NOMO-1 treated with dmso at 0.1 percent for 144 hours (cell line): ENCODE measurements at regions not wholly inside any gene's neighbourhood (a gene's known extent, or its start where the extent isn't known, plus 50 kb on each side); places are given as distances from the start of the nearest gene placed in this dataset.
A peak's percentile ranks its signal among the peaks of the same experiment; 100 is the strongest.

Experiments
- DNase-seq: peaks from one replicate; lab custom pipeline; 2025; ENCODE audit not compliant: unreplicated experiment; lab: John Stamatoyannopoulos, UW

DNA sequence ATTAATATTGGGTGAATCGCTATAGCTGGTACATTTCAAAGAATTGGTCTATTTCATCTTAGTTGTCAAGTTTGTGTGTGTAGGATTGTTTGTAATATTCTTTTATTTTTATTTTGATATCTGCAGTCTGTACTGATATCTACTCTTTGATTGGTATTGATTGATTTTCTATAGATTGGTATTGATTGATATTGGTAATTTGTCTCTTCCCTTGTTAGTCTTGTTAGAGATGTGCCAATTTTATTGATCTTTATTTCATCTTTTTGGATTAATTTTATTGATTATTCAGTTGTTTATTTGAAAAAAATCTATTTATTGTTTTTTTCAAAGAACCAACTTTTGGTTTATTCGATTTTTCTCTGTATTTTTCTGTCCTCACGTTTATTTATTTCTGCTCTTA lies 61.4 kb downstream of the TM2D3 start:
- DNase-seq, result no peak

- no peak for DNase-seq
Observed at GRCh38 chr15:101583284-101583683, 68.9 kb downstream of the TM2D3 start.

GRCh38 chr15:101580431-101580830 lies 71.8 kb downstream of the TM2D3 start:
- no peak for DNase-seq

DNA sequence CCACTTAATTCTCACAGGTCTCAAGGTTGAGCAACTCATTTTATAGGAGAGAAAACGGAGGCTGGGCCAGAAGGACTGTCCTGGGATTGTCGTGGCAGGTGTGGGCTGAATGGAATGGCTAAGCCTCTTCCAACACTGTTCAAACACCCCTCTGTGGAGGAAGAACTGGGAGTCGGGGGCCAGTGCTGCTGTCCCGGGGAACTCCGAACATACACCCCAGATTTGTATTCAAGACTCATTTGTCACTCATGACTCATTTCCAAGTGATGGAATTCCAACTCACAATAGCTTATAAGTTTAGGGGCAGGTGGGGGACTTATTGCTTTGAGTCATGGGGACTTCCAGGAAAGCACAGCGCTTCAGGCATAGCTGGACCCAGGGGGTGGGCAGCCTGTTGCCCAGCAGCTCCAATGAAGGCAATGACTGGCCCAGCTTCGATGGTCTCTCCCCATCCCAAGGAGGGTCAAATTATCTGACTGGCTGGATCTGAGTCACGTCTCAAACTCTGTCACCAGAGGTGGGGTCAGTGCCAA lies 72.5 kb downstream of the TM2D3 start:
- no peak for DNase-seq

DNA sequence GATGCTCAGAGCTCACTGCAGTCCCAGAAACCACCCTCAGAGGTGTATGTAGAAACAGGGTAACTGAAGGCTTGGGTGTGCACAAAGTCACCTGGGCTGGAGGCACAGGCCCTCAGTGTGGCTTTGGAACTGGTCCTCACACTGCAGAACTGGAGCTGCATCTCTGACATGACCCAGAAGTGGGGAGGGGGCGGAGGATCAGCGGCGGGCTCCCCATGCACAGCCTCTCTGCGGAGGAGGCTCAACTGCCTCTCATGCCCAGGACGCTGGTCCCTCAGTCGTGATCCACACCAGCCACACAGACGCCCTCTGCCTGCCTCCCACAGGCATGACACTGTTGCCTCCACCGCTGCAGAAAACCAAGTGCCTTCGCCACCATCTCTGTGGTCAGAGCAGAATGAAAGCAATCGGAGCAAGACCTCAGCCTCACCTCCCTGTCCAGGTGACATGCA lies 73.7 kb downstream of the TM2D3 start:
- DNase-seq, result peak; percentile 50

DNA sequence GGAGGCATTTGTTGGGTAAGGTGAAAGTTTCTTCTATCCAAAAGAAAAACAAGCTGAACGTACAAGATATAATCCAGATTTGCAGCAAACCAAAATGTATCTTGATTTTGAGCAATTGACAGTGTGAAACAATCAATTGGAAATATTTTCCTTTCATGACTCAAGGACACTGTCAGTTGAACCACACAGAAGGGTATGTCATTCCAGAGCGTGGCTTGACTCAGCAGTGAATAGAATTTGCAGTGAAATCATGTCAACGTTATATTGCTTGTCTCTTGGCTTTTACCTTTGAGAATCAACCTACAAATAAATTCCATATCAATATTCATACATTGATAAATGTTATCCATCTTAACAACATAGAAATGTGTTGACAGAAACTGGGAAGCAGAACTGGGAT lies 78.2 kb downstream of the TM2D3 start:
- no peak for DNase-seq

DNA sequence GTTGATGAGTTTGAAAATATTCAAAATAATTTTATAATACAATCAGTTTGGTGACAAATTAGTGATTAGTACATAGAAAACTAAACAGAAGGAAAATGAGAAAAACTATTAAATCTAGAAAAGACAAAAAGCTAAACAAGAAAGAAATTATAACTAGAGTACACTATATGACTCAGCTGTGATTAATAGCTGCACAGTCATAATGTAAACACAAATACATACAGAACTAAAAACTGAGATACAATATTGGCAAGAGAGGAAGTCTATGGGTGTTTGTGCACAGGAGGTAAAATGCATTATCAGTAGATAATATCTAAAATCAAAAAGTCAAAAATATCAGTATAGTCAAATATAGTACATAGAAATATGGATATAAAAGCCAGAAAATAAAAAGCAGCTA lies 80.7 kb upstream of the PCSK6 start:
- no peak for DNase-seq

DNA sequence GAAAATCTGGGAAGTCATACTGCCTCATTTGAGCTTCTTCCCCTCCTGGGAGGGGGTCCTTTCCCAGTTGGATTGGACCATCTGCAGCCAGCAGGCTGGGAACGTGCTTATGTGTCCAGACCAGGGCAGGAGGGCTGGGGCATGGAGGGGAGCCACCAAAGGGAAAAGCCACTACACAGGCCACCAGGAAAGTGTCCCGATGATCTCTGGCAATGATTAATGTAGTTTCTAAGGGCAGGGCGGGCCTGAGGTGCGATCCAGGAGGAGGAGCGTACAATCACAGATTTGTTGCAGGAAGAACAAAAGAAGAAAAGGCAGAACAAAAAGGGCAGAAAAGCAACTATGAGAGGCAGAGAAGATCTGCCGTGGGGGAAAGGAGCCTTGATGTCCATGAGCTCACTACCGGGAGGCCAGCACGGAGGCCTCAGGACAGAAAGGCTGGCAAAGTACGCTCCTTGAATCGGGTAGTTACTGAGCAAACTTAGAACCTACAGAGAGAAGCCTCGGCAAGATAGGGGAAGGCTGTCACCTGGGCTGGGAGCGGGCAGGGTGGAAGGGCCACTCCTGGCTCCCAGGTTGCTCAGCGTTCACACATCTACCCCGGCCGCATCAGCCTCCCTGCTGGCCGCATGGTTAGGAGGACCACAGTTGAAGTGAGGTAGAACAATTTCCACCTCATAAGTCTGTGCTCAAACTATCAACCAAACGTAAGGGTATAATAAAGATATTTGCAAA lies 79.5 kb upstream of the PCSK6 start:
- DNase-seq, result no peak

GRCh38 chr15:101568309-101568708 lies 78.8 kb upstream of the PCSK6 start:
- no peak for DNase-seq

DNA sequence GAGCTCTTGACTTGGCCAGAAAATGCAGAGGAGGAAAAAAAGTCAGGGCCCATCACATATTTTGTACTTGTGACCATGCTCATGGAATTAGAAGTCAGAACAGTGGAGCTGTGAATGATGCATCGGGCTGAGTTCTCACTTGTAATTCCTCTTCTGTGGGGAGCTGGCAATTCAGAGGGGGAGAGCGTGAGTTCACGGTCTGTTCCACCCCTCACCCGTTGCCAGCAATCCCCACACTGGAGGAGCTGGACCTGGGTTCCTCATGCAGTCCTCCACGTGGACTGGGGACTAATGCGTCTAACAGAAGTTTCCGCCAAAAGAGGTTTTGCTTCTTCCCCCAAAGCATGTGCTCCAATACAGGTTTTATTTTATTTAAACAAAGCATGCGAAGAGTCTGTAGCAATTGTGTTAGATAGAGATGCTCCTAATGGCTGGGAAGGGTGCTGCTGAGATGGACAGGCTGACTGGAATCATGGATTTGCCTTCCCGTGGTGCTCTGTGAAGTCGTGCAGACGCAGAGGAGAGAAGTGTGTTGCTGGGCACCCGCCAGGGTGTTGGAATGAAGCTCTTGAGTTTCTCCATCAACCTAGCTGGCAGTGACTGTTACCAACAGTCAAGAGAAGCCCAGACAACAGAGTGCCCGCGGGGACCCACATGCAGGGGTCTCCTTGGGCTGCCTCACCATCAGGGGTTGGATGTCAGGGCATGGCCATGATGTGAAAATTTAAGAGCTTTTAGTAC lies 77.4 kb upstream of the PCSK6 start:
- DNase-seq, result no peak

- DNase-seq, result no peak
Observed at GRCh38 chr15:101565377-101565776, 75.9 kb upstream of the PCSK6 start.

DNA sequence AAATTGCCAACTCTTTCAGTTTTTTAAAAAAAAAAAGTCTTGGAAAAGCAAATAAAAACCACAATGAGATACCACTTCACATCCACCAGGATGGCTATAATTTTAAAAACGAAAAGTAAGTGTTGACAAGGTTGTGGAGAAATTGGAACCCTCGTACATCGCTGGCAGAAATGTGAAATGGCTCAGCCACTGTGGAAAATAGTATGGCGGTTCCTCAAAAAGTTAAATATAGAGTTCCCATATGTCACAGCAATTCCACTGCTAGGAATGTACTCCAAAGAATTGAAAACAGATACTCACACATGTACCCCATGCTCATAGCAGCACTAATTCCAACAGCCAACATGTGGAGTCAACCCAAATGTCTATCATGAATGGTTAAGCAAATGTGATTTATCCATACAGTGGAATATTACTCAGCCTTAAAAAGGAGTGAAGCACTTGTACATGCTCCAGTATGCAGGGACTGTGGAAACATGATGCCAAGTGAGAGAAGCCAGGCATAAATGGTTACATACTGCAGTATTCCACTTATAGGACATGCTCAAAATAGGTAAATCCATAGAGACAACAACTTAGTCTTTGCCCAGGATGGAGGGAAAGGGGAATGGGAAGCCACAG lies 73.8 kb upstream of the PCSK6 start:
- DNase-seq, result no peak

GRCh38 chr15:101562428-101563059 lies 73.0 kb upstream of the PCSK6 start:
- DNase-seq, result no peak

GRCh38 chr15:101561584-101561906 lies 72.0 kb upstream of the PCSK6 start:
- no peak for DNase-seq

- peak; percentile 1 for DNase-seq
Observed at GRCh38 chr15:101560722-101561583, 71.4 kb upstream of the PCSK6 start.

DNA sequence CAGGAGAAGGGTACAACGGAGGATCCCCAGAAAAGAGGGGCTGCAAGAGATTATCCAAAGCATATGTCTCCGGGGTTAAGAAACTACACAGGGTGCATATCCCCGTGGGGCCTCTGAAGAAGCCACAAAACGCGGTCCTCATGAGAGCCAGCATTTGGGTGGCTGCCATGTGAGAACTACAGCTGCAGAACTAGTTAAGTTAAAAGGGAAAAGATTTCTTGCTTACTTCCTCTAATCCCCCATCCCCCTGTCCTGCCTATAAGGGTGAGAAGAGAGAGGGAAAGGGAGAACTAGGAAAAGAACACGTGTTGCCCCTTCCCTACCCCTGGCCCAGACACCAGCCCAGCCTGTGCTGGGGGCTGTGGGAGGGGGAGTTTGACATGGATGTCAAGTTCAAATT lies 70.4 kb upstream of the PCSK6 start:
- peak; percentile 7 for DNase-seq

DNA sequence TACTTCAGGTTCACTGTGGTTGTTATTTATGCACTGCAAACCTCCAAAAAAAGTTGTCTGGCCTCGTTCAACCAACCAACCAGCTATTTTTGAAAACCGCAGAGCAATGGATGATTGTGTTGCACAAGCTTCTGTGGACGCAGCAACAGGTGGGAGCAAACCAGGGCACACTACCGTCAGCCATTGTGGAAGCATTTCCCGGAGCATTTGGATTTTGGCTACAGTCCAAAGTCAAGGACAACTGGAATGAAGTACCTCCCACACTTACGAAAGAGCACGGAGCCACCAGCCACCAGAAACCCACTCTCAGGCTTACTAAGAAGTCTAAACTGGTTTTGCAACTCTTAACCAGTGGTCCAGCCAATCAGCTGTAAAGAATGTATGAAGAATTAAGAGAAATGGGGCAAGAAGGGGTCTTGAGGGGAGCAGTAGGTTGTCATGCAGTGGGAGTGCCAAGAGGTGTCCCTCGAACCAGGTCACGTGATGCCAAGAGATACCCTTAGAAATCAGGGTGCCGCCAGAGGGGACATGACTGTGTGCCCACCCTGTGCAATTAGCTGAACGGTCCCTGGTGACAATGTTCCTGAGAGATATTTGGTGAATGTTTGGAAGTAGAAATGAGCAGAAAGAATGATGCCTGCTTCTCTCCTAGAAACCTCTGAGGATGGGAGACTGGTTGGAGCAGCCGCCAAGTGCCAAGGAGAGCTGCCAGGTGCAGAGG lies 68.9 kb upstream of the PCSK6 start:
- DNase-seq, result peak; percentile 68

DNA sequence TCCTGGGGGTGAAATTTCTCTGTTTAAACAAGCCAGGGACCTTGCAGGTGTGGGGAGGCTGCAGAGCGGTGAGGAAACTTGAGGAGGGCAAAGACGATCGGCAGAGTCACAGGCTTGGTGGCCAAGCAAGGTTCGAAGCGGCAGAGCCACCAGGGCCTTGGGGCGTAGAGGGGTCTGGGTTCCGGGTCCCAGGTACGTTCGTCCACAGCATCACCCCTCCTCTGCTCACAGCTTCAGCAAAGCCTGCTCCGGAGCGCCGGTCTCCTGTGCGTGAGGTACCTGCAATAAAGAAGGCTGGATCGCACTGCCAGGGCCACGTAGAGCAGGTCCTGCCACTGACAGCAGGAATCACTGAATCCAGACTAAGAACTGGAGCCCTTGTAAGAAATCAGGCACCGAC lies 66.8 kb upstream of the PCSK6 start:
- DNase-seq, result no peak

DNA sequence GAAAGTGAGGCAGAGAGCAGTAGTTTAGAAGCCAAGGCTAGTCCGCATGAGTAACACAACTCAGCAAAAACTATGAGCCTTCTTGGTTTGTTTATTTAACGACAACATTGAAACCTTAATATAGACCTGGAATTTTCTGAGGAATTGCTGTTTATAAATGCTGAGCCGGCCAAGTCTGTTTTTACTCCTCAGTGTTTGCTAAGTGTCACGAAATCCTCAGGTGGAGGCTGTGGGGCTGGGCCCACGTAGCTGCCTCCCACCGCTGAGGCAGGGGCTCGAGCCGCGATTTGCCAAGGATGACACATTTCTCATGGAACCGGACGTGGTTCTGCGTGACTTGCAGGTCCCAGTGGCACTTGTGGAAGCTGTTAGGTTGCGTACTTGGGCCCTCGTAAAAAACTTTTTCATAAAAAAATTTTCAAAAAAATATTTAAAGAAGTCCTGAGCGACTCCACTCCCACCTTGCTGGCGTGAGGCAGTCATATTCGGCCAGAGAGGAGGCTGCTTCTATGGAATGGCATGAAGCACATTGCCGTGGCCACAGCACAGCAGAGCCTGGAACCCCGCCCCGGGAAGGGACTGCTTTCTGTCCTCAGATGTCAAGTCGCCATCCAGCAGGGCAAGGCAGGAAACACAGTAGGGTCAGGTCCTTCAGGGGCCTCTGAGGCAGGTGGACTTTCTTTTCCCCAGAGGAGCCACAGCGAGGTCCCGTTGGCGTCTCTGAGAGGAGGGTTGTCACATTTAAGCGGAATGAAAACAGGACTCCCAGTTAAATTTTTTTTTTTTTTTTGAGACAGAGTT lies 64.8 kb upstream of the PCSK6 start:
- no peak for DNase-seq
